ENCODE measurements at regions not wholly inside any gene's neighbourhood (a gene's known extent, or its start where the extent isn't known, plus 50 kb on each side); places are given as distances from the start of the nearest gene placed in this dataset.
"Not testable (repeated sequence)": the region's sequence is repeated elsewhere in the genome, so short reads cannot be mapped to it uniquely, and the experiment has no call there.

- peak; percentile 36 for DNase-seq
These were observed 110.8 kb downstream of the ERMARD start for GRCh38 chr6:169862043-169862891.

DNA sequence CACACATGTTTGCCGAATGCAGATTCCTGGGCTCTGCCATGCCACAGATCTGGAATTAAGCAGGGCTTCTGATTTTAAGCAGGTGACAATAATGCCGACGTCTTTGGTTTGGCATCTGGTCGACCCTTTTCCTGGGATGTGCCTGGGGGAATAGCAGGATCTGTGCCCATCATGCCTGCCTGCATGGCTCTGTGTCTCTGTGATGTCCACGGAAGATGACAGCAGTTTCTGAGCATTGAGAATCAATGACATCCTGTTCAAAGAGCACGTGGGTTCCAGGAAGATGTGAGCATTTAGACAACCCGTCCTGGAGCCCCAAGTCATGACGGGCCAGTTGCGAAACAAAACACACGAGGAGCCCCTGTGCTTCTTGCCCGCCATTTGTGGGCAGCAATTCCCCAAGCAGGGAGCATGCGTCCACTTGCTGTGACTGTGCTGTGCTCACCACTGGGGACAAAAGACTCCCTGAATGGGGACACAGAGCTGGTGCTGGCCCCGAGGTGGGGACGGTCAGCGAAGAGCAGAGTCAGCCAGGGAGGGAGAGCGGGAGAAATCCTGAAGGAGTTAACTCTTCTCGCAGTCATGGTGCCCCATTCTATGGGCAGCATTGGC, 110.1 kb downstream of the ERMARD start:
- no peak for DNase-seq

DNA sequence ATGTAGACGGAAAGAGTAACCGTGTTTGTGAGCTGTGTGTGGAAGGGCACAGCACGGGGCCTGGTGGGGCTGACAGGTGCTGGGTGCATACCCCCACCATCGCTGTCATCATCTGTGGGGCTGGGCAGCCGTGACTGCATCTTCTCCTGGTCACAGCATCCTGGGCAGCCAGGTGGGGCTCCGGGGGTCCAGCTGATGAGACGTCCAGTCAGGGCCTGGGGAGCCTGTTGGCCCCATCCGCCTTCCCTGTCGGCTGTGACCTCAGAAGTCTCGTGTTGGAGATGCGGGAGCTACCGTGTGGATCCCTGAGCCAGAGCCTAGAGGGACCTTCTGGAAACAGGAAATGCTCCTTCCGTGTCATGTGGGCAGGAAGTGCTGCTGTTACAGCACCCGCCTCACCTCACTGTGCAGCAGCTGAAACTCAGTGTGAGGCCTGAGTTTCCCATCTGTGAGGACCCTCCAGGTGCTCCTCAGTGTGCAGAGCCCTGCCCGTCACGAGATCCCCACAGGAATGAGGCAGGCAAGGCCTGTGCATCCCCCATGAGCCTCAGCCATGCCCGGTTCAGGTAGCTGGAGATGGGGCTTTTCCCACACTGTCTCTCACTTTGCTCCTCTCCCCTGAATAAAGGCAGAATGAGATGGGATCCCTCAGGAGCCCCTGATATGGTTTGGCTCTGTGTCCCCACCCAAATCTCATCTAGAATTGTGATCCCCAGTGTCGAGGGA, 108.7 kb downstream of the ERMARD start:
- no peak for DNase-seq

- DNase-seq, result no peak
These were observed 108.1 kb downstream of the ERMARD start for GRCh38 chr6:169859401-169859977.

- DNase-seq, result no peak
These were observed 107.5 kb downstream of the ERMARD start for GRCh38 chr6:169858935-169859351.

DNA sequence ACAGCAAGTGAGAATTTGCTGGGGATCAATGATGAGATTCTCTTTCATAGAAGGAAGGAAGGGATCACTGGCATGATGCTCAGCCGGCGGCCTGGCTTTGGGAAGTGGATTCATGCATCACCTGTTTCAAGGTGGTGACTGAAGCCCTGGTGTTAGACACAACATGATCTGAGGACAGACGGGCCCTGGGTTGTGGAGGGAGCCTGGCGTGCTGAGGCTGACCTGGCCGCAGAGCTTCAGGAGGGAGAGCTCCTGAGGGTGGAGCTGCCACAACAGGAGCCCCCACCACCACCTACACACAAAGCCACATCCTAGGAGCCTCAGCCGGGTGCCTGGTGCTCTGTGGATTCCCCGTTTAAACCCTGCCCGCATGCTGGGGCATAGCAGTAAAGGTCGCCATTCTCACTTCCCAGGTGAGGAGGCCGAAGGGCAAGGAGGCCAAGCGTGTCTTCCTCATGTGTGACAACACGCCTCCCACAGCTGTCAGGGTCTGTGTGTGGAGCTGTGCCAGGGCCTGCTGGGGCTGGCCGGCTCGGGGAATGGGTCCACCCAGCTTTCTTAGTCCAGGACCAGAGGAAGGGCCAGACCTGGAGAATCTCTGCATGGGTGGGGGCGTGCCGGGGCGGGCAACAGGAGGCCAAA, 107.0 kb downstream of the ERMARD start:
- no peak for DNase-seq

- DNase-seq, result no peak
These were observed 106.2 kb downstream of the ERMARD start for GRCh38 chr6:169857343-169858292.

DNA sequence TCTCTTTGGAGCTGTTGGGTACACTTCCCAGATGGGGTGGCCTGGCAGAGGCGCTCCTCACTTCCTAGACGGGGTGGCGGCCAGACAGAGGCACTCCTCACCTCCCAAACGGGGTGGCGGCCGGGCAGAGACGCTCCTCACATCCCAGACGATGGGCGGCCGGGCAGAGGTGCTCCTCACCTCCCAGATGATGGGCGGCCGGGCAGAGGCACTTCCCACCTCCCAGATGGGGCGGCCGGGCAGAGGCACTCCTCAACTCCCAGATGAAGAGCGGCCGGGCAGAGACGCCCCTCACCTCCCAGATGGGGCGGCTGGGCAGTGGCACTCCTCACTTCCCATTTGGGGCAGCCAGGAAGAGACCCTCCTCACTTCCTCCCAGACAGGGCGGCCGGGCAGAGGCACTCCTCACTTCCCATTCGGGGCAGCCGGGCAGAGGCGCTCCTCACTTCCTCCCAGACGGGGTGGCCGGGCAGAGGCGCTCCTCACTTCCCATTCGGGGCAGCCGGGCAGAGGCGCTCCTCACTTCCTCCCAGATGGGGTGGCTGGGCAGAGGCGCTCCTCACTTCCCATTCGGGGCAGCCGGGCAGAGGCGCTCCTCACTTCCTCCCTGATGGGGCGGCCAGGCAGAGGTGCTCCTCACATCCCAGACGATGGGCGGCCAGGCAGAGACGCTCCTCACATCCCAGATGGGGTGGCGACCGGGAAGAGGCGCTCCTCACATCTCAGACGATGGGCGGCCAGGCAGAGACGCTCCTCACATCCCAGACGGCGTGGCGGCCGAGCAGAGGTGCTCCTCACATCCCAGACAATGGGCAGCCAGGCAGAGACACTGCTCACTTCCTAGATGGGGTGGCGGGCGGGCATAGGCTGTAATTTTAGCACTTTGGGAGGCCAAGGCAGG, 105.3 kb downstream of the ERMARD start:
- not testable (repeated sequence) for DNase-seq

DNA sequence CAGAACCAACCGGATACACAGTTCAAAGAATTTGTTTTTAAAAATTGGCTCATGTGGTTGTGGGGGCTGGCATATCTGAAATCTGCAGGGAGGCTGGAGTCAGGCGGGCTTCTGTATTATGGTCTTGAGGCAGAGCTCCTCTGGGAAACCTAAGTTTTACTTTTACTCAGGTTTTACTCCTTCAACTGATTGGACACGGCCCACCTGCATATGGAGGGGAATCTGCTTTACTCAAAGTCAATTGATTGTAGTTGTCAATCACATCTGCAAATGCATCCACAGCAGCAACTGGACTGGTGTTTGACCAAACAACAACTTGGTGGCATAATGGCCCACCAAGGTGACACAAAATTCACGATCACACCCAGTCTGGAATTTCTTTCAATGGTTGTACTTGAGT, 103.4 kb downstream of the ERMARD start:
- no peak for DNase-seq

- DNase-seq, result no peak
These were observed 102.8 kb downstream of the ERMARD start for GRCh38 chr6:169854083-169854725.

DNA sequence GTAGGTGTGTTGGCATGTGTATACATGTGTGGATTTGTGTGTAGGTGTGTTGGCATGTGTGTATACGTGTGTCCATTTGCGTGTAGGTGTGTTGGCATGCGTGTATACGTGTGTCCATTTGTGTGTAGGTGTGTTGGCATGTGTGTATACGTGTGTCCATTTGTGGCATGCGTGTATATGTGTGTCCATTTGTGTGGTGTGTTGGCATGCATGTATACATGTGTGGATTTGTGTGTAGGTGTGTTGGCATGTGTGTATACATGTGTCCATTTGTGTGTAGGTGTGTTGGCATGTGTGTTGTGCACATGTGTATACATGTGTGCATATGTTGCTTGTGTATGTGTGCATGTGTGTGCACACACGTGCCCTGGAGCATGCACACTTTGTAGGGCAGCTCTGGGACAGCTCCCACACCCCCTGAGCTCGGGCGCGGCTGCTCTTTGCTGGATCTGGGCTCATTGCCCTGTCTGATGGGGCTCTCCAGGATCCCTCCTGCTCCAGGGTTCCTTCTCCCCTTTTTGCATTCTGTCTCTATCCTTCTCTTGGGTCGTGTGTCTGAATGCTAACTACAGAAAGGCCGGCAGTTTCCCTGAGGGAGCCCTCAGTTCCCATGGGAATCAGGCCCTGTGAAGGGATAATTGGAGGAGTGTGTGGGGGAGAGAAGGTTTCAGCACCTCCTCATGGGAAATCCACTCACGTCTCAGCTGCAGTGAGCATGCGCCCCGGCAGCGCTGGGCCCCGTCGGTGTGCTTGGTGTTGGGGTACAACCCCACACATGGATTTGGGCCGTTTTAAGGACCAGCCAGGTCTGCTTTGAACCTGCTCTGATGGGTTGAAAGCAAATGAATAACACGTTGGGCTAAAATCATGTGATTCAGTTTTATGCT, 102.0 kb downstream of the ERMARD start:
- DNase-seq, result no peak

GRCh38 chr6:169852504-169853195, 101.2 kb downstream of the ERMARD start:
- DNase-seq, result no peak

GRCh38 chr6:169851641-169852503, 100.5 kb downstream of the ERMARD start:
- no peak for DNase-seq

DNA sequence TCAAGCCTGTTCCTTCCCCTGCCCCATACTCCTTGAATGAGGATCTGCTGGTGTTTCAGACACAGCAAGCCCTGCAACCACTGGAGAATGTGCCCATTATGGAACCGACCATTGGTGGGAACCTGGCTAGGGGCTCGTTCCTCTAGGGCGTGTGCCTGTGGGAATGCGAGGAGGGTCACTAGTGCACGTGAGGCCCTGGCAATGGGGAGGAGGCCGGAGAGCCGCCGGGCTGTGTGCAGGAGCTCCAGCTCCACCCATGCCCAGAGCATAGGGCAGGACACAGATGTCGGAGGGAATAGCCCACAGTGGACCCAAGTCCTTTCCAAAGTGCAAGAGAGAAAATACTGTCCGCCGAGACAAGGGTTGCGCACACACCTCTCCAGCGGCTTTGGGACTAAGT, 99.3 kb downstream of the ERMARD start:
- no peak for DNase-seq

DNA sequence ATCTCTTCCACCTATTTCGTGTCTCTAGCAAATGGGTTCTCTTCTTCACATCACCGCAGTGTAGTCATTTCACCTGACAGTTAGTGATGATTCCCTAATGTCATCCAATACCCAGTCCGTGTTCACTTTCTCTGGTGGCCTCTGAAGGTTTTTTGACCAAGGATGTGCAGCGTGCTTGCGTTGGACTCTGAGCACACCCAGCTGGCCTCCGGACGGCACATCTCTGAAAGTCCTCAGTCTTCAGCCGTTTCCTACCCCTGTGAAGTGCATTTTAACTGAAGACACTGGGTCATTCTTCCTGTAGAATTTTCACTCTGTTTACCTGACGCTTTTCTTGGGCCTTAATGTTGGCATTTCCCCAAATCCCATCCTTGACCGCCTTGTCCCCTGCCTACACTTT, 98.7 kb downstream of the ERMARD start:
- DNase-seq, result no peak

- DNase-seq, result no peak
These were observed 98.0 kb downstream of the ERMARD start for GRCh38 chr6:169849396-169849795.

Data from renal pelvis (tissue), 1 donor.